HEK293 (cell line): ENCODE measurements at regions not wholly inside any gene's neighbourhood (a gene's known extent, or its start where the extent isn't known, plus 50 kb on each side); places are given as distances from the start of the nearest gene placed in this dataset.

Experiments
- CTCF ChIP-seq: fragments of 450-650 bp; formaldehyde crosslinking; IDR thresholded peaks from 2 replicates; pipeline ENCODE4 v1.5.1; 2016; ENCODE audit warnings: missing biosample characterization, missing genetic modification characterization
- ZNF362 ChIP-seq: fragments of 450-650 bp; formaldehyde crosslinking; IDR thresholded peaks from 2 replicates; pipeline ENCODE4 v1.5.1; 2016; ENCODE audit warnings: missing biosample characterization, missing genetic modification characterization

- TF ChIP-seq ZNF362 (tag by site-specific recombination) (no peak), CTCF (tag by site-specific recombination) (no peak)
Observed at GRCh38 chr3:110790631-110791030, 281.0 kb upstream of the NECTIN3 start.
